Loucy (cell line): ENCODE measurements at regions not wholly inside any gene's neighbourhood (a gene's known extent, or its start where the extent isn't known, plus 50 kb on each side); places are given as distances from the start of the nearest gene placed in this dataset.

Experiments used
- H2AFZ ChIP-seq: fragments of 200-600 bp; sonication (generic); 2 replicates; pipeline ENCODE4 v1.6.0; 2016; ENCODE audit warnings: antibody characterized with exemption, mild to moderate bottlenecking, low read length, moderate library complexity
- H3F3A ChIP-seq: fragments of 200-600 bp; 2 replicates; pipeline ENCODE4 v1.6.0; 2016; ENCODE audit warnings: antibody characterized with exemption, low read depth, mild to moderate bottlenecking
- H3K27me3 ChIP-seq: fragments of 200-600 bp; sonication (generic); 2 replicates; pipeline ENCODE4 v1.6.1; 2014; ENCODE audit warnings: low read length, mild to moderate bottlenecking; ENCODE audit not compliant: insufficient read depth, poor library complexity, severe bottlenecking
- H3K36me3 ChIP-seq: fragments of 200-600 bp; sonication (generic); 2 replicates; pipeline ENCODE4 v1.6.1; 2016; ENCODE audit warnings: low read length; ENCODE audit not compliant: insufficient read depth
- H3K4me1 ChIP-seq: fragments of 200-600 bp; sonication (generic); 2 replicates; pipeline ENCODE4 v1.5.1; 2014; ENCODE audit warnings: low read length, mild to moderate bottlenecking; ENCODE audit not compliant: insufficient read depth, poor library complexity, severe bottlenecking
- H3K4me2 ChIP-seq: fragments of 200-600 bp; sonication (generic); 2 replicates; pipeline ENCODE4 v1.6.0; 2014; ENCODE audit warnings: antibody characterized with exemption, low read length, low read depth, mild to moderate bottlenecking; ENCODE audit not compliant: poor library complexity, severe bottlenecking
- H3K4me3 ChIP-seq: fragments of 200-600 bp; sonication (generic); 2 replicates; pipeline ENCODE4 v1.5.1; 2014; ENCODE audit warnings: low read length, mild to moderate bottlenecking, mixed read lengths; ENCODE audit not compliant: poor library complexity, severe bottlenecking
- H3K79me2 ChIP-seq: fragments of 200-600 bp; sonication (generic); 2 replicates; pipeline ENCODE4 v1.6.1; 2014; ENCODE audit warnings: low read length; ENCODE audit not compliant: insufficient read depth
- H3K9ac ChIP-seq: fragments of 200-600 bp; sonication (generic); 2 replicates; pipeline ENCODE4 v1.6.0; 2014; ENCODE audit warnings: mild to moderate bottlenecking, low read depth, low read length, moderate library complexity; ENCODE audit not compliant: poor library complexity, severe bottlenecking
- H3K9me2 ChIP-seq: fragments of 200-600 bp; sonication (generic); replicated peaks from 2 replicates; pipeline ENCODE4 v1.6.1; 2016; ENCODE audit warnings: low read depth, low read length, mixed read lengths
- H3K9me3 ChIP-seq: fragments of 200-600 bp; sonication (generic); 2 replicates; pipeline ENCODE4 v1.6.1; 2014; ENCODE audit warnings: mild to moderate bottlenecking, antibody characterized with exemption, low read length, low read depth; ENCODE audit not compliant: insufficient read depth
- H4K20me1 ChIP-seq: fragments of 200-600 bp; sonication (generic); 2 replicates; pipeline ENCODE4 v1.6.0; 2014; ENCODE audit warnings: antibody characterized with exemption, low read length, mild to moderate bottlenecking; ENCODE audit not compliant: insufficient read depth, poor library complexity, severe bottlenecking
- EZH2phosphoT487 ChIP-seq: fragments of 200-600 bp; IDR thresholded peaks from 2 replicates; pipeline ENCODE4 v1.6.1; 2018; ENCODE audit warnings: antibody characterized with exemption, mild to moderate bottlenecking, moderate library complexity, borderline replicate concordance
- TF ChIP-seq, protein P1 (sequence below): fragments of 200-600 bp; sonication (generic); conservative IDR thresholded peaks from 2 replicates; pipeline ENCODE4 v1.5.1; 2014; ENCODE audit warnings: mild to moderate bottlenecking, antibody characterized with exemption, low read length

- Histone ChIP-seq H3K9ac (no peak overlapping the region), H3K36me3 (no peaks in the 10 kb centered on the region), H3K27me3 (no peaks in the 10 kb centered on the region), H3K4me3 (no peak overlapping the region), H3K4me1 (no peaks in the 10 kb centered on the region), H2AFZ (no peak overlapping the region), H3F3A (no peaks in the 10 kb centered on the region), H4K20me1 (no peaks in the 10 kb centered on the region), H3K9me3 (no peaks in the 10 kb centered on the region), H3K4me2 (no peak overlapping the region), H3K9me2 (no peaks in the 10 kb centered on the region), H3K79me2 (no peaks in the 10 kb centered on the region)
- TF ChIP-seq, protein P1, sequence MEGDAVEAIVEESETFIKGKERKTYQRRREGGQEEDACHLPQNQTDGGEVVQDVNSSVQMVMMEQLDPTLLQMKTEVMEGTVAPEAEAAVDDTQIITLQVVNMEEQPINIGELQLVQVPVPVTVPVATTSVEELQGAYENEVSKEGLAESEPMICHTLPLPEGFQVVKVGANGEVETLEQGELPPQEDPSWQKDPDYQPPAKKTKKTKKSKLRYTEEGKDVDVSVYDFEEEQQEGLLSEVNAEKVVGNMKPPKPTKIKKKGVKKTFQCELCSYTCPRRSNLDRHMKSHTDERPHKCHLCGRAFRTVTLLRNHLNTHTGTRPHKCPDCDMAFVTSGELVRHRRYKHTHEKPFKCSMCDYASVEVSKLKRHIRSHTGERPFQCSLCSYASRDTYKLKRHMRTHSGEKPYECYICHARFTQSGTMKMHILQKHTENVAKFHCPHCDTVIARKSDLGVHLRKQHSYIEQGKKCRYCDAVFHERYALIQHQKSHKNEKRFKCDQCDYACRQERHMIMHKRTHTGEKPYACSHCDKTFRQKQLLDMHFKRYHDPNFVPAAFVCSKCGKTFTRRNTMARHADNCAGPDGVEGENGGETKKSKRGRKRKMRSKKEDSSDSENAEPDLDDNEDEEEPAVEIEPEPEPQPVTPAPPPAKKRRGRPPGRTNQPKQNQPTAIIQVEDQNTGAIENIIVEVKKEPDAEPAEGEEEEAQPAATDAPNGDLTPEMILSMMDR, result no peak
- TF ChIP-seq EZH2phosphoT487, result no peak
Observed at GRCh38 chr5:13505326-13505725, 439.2 kb downstream of the DNAH5 start.

GRCh38 chr5:13503017-13503416, 441.5 kb downstream of the DNAH5 start:
- no peak overlapping the region for H3K4me3 ChIP-seq
- no peak overlapping the region for H2AFZ ChIP-seq
- no peaks in the 10 kb centered on the region for H3K9me2 ChIP-seq
- TF ChIP-seq EZH2phosphoT487, result no peak
- TF ChIP-seq, protein P1, result no peak
- H3K36me3 ChIP-seq, result no peaks in the 10 kb centered on the region
- no peaks in the 10 kb centered on the region for H4K20me1 ChIP-seq
- H3K27me3 ChIP-seq, result no peaks in the 10 kb centered on the region
- no peaks in the 10 kb centered on the region for H3F3A ChIP-seq
- H3K79me2 ChIP-seq, result no peaks in the 10 kb centered on the region
- no peak overlapping the region for H3K9ac ChIP-seq
- H3K9me3 ChIP-seq, result no peaks in the 10 kb centered on the region
- no peak overlapping the region for H3K4me2 ChIP-seq
- no peaks in the 10 kb centered on the region for H3K4me1 ChIP-seq

- no peaks in the 10 kb centered on the region for H4K20me1 ChIP-seq
- no peaks in the 10 kb centered on the region for H3K9me3 ChIP-seq
- no peaks in the 10 kb centered on the region for H3K27me3 ChIP-seq
- H3K4me1 ChIP-seq, result no peaks in the 10 kb centered on the region
- no peaks in the 10 kb centered on the region for H3K36me3 ChIP-seq
- no peak overlapping the region for H2AFZ ChIP-seq
- H3F3A ChIP-seq, result no peaks in the 10 kb centered on the region
- TF ChIP-seq EZH2phosphoT487, result no peak
- no peaks in the 10 kb centered on the region for H3K79me2 ChIP-seq
- no peak overlapping the region for H3K9ac ChIP-seq
- no peak overlapping the region for H3K4me2 ChIP-seq
- H3K9me2 ChIP-seq, result no peaks in the 10 kb centered on the region
- H3K4me3 ChIP-seq, result no peak overlapping the region
Observed at GRCh38 chr5:13501176-13501575, 443.3 kb downstream of the DNAH5 start.

DNA sequence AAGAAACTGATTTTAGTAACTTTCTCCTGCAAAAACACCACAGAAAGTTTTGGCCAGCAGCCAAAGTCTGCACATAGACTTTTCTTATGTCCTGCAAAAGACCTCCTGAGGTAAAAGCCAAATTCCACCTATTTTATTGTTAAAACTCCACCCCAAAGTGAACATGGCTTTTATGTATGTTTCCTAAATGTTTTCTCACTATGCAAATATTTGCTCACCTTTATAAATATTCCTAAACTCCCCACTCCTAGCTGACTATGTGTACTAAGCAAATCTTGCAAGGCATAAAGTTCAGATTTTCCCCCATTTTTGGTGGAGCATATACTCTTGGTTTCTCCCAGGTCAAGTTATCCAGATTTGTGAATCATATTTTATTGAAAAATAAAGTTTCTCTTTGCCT, 446.2 kb downstream of the DNAH5 start:
- no peak overlapping the region for H3K4me2 ChIP-seq
- no peaks in the 10 kb centered on the region for H4K20me1 ChIP-seq
- H3K9me3 ChIP-seq, result no peaks in the 10 kb centered on the region; the same call in 1 of the 2 replicates
- H3K9ac ChIP-seq, result no peak overlapping the region
- H3K9me2 ChIP-seq, result no peaks in the 10 kb centered on the region
- no peak overlapping the region for H2AFZ ChIP-seq
- no peaks in the 10 kb centered on the region for H3K4me1 ChIP-seq
- no peaks in the 10 kb centered on the region for H3K27me3 ChIP-seq
- H3K4me3 ChIP-seq, result no peak overlapping the region
- no peaks in the 10 kb centered on the region for H3F3A ChIP-seq
- H3K36me3 ChIP-seq, result no peaks in the 10 kb centered on the region
- TF ChIP-seq, protein P1, result no peak
- TF ChIP-seq EZH2phosphoT487, result no peak
- H3K79me2 ChIP-seq, result no peaks in the 10 kb centered on the region
